Middle frontal gyrus (tissue), 1 donor: ENCODE measurements at regions not wholly inside any gene's neighbourhood (a gene's known extent, or its start where the extent isn't known, plus 50 kb on each side); places are given as distances from the start of the nearest gene placed in this dataset.
"Not testable (repeated sequence)": the region's sequence is repeated elsewhere in the genome, so short reads cannot be mapped to it uniquely, and the experiment has no call there.

Experiments
- DNase-seq: peaks from one replicate; pipeline ENCODE4 v3.0.0-alpha.2; 2015; ENCODE audit warnings: low spot score; ENCODE audit errors: extremely low spot score

DNA sequence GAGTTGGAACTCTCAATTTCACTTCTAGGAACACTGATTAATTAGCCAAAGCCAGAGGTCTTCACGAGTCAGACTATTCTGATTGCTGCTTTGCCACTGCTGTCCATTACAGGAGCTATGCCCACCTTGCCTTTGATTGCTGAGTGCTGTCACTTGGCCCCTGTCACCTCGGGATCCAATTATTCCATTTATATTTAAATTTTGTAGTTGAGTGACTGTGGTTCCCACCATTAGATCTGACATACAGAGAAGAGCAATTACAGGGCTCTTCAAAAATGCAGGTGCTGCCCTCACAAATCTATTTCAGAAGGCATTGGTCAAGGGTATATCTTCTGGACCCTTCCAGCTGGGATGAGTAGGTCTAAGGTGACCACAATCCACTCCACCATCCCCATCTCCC, 200.8 kb downstream of the GJA1 start:
- not testable (repeated sequence) for DNase-seq

DNA sequence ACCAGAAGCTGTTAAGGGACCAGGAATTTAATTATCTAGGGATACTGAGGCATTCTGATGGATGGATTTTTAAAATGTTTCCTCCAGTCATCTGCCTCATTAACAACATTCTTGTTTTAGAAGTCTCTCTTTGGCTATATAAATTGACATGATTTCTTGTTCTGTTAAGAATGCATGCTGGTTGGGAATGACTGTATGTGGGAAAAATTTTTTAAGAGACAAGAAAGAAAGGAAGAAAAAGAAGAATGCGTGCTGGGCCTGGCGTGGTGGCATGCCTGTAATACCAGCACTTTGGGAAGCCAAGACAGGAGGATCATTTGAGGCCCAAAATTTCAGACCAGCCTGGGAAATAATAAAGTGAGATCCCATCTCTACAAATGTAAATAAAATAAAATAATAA, 203.6 kb downstream of the GJA1 start:
- DNase-seq, result no peak

GRCh38 chr6:121641158-121641557, 205.7 kb downstream of the GJA1 start:
- DNase-seq, result no peak

DNA sequence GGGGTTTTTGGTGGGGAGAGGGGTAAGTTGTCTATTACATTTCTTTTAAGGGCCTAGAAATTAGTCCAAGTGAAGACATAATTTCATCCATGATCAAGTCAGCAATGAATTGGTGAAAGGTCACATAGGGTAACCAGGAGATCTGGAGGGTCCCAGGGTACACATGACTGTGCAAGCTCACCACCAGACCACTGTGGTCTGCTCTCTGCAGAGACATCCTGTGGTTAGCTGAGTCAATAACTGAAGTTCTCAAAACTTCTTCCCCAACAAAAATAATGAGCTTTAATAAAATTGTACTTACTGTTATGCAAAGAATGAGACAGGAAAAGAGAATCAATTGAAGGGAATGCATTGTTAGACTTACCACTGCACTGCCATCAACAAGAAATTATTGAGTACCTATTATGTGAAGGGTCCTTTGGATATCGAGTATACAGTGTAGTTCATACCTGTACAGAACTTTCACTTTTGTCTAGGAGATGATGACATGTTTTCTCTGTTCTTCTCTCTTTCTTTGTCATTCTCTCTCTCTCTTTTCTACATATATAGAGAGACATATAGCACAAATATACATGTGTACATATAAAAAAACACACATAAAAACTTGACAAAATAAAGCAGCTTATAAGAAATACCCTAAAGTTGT, 209.8 kb downstream of the GJA1 start:
- no peak for DNase-seq

DNA sequence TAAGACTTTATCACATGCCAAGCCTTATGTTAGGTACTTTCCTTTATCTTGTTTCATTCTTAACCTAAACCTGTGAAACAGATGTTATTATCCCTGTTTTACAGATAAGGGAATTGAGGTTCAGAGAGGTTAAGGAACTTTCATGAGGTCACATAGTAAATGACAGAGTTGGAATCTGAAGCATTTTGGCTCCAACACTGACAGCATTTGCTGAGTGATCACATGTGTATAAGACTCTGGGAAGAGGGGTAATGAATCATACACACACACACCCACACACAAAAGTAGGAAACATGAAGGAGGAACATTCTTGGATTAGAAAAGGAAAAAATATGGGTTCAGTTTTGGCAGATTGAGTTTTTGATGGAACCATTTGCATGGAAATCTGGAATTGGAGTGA, 212.5 kb downstream of the GJA1 start:
- no peak for DNase-seq

DNA sequence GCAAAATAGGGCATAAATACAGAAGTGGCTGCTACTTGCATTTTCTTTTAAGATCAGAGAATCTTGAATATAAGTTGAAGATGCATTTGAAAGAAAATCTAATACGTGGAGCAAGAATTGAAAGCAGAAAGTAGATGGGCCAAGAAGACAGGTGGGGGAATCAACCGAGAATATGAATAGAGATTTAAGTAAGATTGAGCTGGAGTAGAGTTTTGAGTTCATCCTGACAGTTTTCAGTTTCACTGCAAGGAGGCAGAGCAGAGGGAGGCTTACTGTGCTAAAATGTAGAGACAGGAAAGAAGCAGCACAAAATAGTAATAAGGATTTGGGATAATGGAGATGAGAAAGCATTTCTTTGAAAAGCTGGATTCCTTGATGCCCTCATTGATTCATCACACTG, 214.5 kb downstream of the GJA1 start:
- no peak for DNase-seq

DNA sequence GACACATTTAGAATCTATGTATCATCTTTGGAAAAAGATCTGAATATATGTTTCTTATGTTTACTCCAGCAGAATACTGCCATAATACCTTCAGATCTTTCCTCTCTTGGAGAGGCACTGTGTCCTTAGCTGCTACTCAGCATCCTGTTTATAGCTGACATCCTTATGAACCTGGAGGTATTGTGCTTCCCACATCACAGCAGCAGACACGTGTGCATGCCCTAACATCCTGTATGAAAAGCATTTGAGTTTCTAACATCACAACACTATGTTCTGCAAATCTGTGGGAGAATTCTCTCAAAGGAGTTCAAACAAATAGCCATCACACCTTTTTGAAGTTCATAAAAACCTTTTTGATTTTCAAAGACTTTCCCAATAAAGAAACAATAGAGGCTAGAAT, 216.0 kb downstream of the GJA1 start:
- DNase-seq, result no peak

DNA sequence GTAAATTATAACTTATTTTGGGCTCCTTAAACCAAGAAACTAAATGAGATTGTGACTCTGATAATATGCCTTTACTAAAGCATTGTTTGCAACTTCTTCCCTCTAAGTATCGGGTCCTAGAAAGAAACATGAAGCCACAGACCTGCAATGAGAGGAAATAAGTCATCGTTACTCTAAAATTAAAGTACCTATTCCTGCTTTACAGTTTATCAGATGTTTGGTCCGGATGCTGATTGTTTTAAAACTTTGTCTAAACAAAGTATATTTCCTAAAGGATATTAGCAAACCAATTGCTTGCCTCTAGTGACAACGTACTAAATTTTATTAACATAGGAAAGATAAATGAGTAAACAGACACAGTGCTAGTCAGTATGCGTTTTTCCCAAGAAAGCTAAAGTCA, 216.8 kb downstream of the GJA1 start:
- no peak for DNase-seq

DNA sequence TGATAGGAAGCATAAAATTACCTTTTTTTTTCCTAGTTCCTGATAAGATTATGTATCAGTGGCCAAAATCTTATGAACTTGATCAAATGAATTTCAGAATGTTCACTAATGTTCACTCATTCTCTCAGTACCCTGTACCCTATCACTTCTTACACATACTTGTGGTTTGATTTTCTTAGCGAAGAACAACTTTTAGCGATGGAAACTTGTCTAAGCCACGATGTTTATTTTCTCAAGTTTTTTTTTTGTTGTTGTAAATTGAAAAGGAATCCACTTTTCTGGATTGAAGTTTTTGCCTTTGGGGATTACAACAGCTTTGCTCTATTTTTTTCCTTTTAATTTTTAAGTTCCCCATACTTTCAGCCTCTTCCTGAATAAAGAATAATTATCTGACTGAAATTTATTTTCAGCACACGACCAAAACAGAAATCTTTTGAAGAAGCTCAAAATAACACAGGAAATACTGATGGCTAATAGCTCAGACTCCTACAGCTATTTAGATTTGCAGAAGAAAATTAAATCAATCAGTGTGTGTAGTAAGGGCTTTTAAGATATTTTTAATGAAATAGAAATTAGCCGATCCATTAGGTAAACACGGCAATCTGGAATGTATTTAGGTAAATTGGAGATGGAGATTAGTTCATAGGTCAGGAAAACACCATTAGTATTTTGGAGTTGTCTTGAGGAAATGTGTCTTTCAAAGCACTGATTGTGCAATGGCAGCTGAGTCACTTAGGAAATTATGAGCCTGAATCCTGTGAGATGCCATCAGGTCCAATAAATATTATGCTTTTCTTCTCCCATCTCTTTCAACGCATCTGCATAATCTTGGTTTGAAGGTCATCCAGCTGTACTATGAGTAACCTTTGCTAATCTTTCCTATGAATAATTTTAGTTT, 217.5 kb downstream of the GJA1 start:
- no peak for DNase-seq

DNA sequence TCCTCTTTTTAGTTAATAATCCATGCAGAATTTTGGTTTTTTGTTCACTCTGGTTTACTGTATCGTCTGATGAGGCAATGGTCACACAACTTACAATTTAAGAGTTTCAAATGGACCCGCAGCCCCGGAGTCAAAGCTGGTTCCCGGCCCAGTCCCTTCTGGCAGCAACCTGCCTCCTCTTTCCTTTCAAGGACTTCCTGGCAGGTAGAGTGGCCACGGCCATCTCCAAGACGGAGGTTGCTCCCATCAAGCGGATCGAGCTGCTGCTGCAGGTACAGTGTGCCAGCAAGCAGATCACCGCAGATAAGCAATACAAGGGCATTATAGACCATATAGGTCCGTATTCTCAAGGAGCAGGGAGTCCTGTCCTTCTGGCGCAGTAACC, 218.2 kb downstream of the GJA1 start:
- DNase-seq, result no peak

DNA sequence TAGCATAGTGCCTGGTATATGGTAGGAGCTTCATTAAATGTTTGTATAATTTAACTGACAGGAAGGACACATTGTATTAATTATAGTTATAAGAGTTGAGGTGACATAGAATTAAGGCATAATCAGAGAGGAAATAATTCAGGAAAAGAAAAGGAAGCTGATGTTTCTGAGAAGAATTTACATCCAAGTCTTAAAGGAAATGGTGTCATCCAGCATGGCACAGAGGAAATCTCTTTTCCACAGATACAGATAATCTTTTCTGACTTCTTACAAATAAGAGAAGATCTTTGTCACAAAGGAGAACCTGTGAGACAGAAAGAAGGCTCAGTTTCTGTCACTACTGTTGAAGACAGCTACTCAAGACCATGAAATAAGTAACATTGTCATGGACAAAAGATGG, 222.5 kb downstream of the GJA1 start:
- no peak for DNase-seq

- DNase-seq, result no peak
Observed at GRCh38 chr6:121660277-121660676, 224.8 kb downstream of the GJA1 start.

- DNase-seq, result no peak
Observed at GRCh38 chr6:121663292-121663810, 227.9 kb downstream of the GJA1 start.

GRCh38 chr6:121664158-121664557, 228.7 kb downstream of the GJA1 start:
- no peak for DNase-seq

DNA sequence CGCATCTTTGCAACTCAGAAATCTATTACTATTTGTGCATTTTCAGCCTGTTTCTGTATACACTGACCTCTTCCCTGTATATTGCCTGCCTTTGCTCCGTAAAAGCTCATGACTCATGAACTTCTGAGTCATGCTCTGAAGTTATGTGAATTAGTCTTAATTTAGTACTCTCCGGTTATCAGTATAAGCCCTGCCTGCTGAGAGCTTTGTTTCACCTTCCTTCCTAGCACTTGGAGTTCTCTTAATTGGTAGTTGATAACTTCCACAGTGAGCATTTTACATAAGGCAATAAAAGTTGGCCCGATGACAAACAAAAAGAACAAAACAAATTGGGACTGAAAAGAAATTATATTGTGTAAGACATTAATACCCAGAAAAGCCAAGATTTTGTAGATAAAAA, 231.4 kb downstream of the GJA1 start:
- no peak for DNase-seq

DNA sequence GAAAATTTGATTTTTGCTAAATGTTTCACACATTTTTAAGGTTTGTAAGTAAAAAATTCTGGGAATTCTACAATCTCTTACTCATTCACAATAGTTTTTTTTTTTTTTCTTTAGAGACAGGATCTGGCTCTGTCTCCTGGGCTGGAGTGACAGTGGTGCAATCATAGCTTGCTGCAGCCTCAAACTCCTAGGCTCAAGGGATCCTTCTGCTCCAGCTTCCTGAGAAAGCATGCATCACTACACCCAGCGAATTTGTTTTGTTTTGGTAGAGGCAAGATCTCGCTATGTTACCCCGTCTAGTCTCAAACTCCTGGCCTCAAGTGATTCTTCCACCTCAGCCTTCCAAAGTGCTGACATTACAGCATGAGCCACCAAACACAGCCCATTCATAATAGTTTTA, 232.8 kb downstream of the GJA1 start:
- DNase-seq, result no peak

- DNase-seq, result no peak
Observed at GRCh38 chr6:121670511-121670910, 235.1 kb downstream of the GJA1 start.

GRCh38 chr6:121677571-121677970, 242.1 kb downstream of the GJA1 start:
- no peak for DNase-seq

DNA sequence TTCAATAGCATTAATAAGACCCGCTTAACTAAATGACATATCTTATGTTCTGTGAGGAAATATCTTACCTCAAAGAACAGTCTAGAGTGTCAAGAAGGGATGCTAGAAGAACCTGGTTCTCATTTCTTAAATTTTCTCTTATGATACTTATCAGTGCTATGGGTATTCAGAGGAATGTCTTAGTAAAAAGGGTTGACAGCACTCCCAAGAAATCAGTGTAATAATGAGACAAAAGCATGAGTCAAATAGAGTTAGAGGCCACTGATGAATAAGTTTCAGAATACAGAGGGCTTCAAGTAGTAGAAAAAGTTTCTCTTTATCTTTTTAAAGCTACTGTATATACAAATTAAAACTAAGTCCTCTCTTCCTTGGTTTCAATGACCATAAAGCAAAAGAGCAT, 242.8 kb downstream of the GJA1 start:
- DNase-seq, result no peak

GRCh38 chr6:121680058-121680457, 244.6 kb downstream of the GJA1 start:
- no peak for DNase-seq

GRCh38 chr6:121682666-121683065, 247.2 kb downstream of the GJA1 start:
- no peak for DNase-seq

- DNase-seq, result not testable (repeated sequence)
Observed at GRCh38 chr6:121685806-121686205, 250.4 kb downstream of the GJA1 start.

DNA sequence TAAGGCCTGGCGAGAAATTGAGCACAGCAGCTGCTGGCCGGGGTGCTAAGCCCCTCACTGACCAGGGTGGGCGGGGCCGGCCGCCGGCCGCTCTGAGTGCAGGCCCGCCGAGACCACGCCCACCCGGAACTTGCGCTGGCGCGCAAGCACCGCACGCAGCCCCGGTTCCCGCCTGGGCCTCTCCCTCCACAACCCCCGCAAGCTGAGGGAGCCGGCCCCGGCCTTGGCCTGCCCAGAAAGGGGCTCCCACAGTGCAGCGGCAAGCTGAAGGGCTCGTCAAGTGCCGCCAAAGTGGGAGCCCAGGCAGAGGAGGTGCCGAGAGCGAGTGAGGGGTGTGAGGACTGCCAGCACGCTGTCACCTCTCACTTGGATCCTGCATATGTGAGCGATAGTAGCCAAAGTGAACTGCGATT, 251.2 kb downstream of the GJA1 start:
- no peak for DNase-seq
